ENCODE measurements at regions not wholly inside any gene's neighbourhood (a gene's known extent, or its start where the extent isn't known, plus 50 kb on each side); places are given as distances from the start of the nearest gene placed in this dataset.
"Not testable (repeated sequence)": the region's sequence is repeated elsewhere in the genome, so short reads cannot be mapped to it uniquely, and the experiment has no call there.

- H3K4me1 ChIP-seq, result no peaks in the 10 kb centered on the region
Observed at GRCh38 chr7:68720697-68721096, 877.6 kb upstream of the AUTS2 start.

GRCh38 chr7:68722044-68722443 is 876.2 kb upstream of the AUTS2 start:
- Histone ChIP-seq H3K9me3 (no peaks in the 10 kb centered on the region), H3K27ac (no peak overlapping the region), H3K4me3 (no peak overlapping the region), H3K36me3 (no peaks in the 10 kb centered on the region), H3K4me1 (no peaks in the 10 kb centered on the region), H3K27me3 (ENCODE audit: low read depth) (no peaks in the 10 kb centered on the region)
- DNase-seq, result no peak
- no peak for TF ChIP-seq CTCF (IDR thresholded peaks at IDR 0.05)
- intact Hi-C loops (cut with DNase I), result no loop called here
- no peak for ATAC-seq

More at GRCh38 chr7:68720697-68721096, 877.6 kb upstream of the AUTS2 start:
- intact Hi-C loops (cut with DNase I), result no loop called here
- no peaks in the 10 kb centered on the region for H3K36me3 ChIP-seq
- no peaks in the 10 kb centered on the region for H3K27me3 ChIP-seq (ENCODE audit: low read depth)
- no peak for ATAC-seq
- DNase-seq, result no peak
- H3K9me3 ChIP-seq, result no peaks in the 10 kb centered on the region
- no peak overlapping the region for H3K27ac ChIP-seq
- TF ChIP-seq CTCF (IDR thresholded peaks at IDR 0.05), result no peak
- H3K4me3 ChIP-seq, result no peak overlapping the region

- intact Hi-C loops (cut with DNase I), result no loop called here
- Histone ChIP-seq H3K36me3 (no peaks in the 10 kb centered on the region), H3K9me3 (no peaks in the 10 kb centered on the region), H3K27ac (no peak overlapping the region), H3K4me1 (no peaks in the 10 kb centered on the region), H3K4me3 (no peak overlapping the region), H3K27me3 (ENCODE audit: low read depth) (no peaks in the 10 kb centered on the region)
- no peak for ATAC-seq
- TF ChIP-seq CTCF (IDR thresholded peaks at IDR 0.05), result no peak
- DNase-seq, result no peak
Observed at GRCh38 chr7:68724965-68725364, 873.3 kb upstream of the AUTS2 start.

GRCh38 chr7:68725843-68726785 is 872.2 kb upstream of the AUTS2 start:
- H3K36me3 ChIP-seq, result no peaks in the 10 kb centered on the region
- no peak for ATAC-seq
- H3K27ac ChIP-seq, result no peak overlapping the region
- no peaks in the 10 kb centered on the region for H3K9me3 ChIP-seq
- TF ChIP-seq CTCF (IDR thresholded peaks at IDR 0.05), result no peak
- intact Hi-C loops (cut with DNase I), result no loop called here
- no peaks in the 10 kb centered on the region for H3K27me3 ChIP-seq (ENCODE audit: low read depth)
- DNase-seq, result no peak
- no peaks in the 10 kb centered on the region for H3K4me1 ChIP-seq
- no peak overlapping the region for H3K4me3 ChIP-seq

GRCh38 chr7:68728720-68729119 is 869.6 kb upstream of the AUTS2 start:
- DNase-seq; H3K4me1 ChIP-seq; intact Hi-C loops (cut with DNase I); ATAC-seq; H3K9me3 ChIP-seq; H3K4me3 ChIP-seq; H3K36me3 ChIP-seq; H3K27me3 ChIP-seq (ENCODE audit: low read depth); H3K27ac ChIP-seq: not testable (repeated sequence)

GRCh38 chr7:68729371-68729770 is 868.9 kb upstream of the AUTS2 start:
- H3K27ac ChIP-seq, result no peak overlapping the region
- no peak for TF ChIP-seq CTCF (IDR thresholded peaks at IDR 0.05)
- no peaks in the 10 kb centered on the region for H3K9me3 ChIP-seq
- no peaks in the 10 kb centered on the region for H3K27me3 ChIP-seq (ENCODE audit: low read depth)
- DNase-seq, result no peak
- H3K4me3 ChIP-seq, result no peak overlapping the region
- intact Hi-C loops (cut with DNase I), result no loop called here
- no peak for ATAC-seq
- no peaks in the 10 kb centered on the region for H3K36me3 ChIP-seq
- no peaks in the 10 kb centered on the region for H3K4me1 ChIP-seq

Data from lower lobe of right lung (tissue), 2 donors.